ENCODE measurements at regions not wholly inside any gene's neighbourhood (a gene's known extent, or its start where the extent isn't known, plus 50 kb on each side); places are given as distances from the start of the nearest gene placed in this dataset.
A peak's percentile ranks its signal among the peaks of the same experiment; 100 is the strongest.

- H3K4me1 Mint-ChIP-seq (ENCODE audit: low read depth), result no peaks in the 10 kb centered on the region
- H3K9me3 Mint-ChIP-seq (ENCODE audit: low read depth), result peaks cover 19% of the 10 kb centered on the region
- peaks cover 4% of the 10 kb centered on the region for H3K36me3 Mint-ChIP-seq (ENCODE audit: low read depth)
- DNase-seq (ENCODE audit: low spot score), result no peak
- no peaks in the 10 kb centered on the region for H3K27me3 Mint-ChIP-seq (ENCODE audit: low read depth)
- no peak overlapping the region for H3K27ac Mint-ChIP-seq (ENCODE audit: unreplicated experiment)
- TF ChIP-seq, protein P1, sequence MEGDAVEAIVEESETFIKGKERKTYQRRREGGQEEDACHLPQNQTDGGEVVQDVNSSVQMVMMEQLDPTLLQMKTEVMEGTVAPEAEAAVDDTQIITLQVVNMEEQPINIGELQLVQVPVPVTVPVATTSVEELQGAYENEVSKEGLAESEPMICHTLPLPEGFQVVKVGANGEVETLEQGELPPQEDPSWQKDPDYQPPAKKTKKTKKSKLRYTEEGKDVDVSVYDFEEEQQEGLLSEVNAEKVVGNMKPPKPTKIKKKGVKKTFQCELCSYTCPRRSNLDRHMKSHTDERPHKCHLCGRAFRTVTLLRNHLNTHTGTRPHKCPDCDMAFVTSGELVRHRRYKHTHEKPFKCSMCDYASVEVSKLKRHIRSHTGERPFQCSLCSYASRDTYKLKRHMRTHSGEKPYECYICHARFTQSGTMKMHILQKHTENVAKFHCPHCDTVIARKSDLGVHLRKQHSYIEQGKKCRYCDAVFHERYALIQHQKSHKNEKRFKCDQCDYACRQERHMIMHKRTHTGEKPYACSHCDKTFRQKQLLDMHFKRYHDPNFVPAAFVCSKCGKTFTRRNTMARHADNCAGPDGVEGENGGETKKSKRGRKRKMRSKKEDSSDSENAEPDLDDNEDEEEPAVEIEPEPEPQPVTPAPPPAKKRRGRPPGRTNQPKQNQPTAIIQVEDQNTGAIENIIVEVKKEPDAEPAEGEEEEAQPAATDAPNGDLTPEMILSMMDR (IDR thresholded peaks at IDR 0.05), result peak; percentile 70
- H3K4me3 Mint-ChIP-seq (ENCODE audit: unreplicated experiment), result no peak overlapping the region
Measured at GRCh38 chr21:16942703-16943102, 570.1 kb upstream of the CXADR start.

DNA sequence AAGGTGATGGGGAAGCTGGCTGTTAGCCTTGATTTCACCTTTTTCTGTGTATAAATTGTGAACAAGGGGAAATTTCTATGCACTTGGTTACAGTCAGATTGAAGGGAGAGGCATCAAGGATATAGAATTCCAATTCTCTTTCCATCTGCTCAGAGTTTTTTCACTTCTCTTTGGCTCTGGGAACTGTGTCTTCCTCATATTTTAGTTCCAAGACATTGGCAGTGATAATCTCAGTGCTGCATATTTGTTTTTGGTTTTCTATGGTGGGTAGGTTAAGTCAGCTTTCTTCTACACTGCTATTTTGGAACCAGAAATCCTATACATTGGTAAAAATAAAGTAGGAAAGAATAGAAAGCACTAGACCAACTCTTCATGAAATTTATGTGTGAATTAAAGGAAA is 569.6 kb upstream of the CXADR start:
- no peaks in the 10 kb centered on the region for H3K27me3 Mint-ChIP-seq (ENCODE audit: low read depth)
- no peak overlapping the region for H3K4me3 Mint-ChIP-seq (ENCODE audit: unreplicated experiment)
- DNase-seq (ENCODE audit: low spot score), result no peak
- H3K9me3 Mint-ChIP-seq (ENCODE audit: low read depth), result peaks cover 19% of the 10 kb centered on the region
- TF ChIP-seq, protein P1 (IDR thresholded peaks at IDR 0.05), result no peak
- peaks cover 4% of the 10 kb centered on the region for H3K36me3 Mint-ChIP-seq (ENCODE audit: low read depth)
- H3K4me1 Mint-ChIP-seq (ENCODE audit: low read depth), result no peaks in the 10 kb centered on the region
- no peak overlapping the region for H3K27ac Mint-ChIP-seq (ENCODE audit: unreplicated experiment)

DNA sequence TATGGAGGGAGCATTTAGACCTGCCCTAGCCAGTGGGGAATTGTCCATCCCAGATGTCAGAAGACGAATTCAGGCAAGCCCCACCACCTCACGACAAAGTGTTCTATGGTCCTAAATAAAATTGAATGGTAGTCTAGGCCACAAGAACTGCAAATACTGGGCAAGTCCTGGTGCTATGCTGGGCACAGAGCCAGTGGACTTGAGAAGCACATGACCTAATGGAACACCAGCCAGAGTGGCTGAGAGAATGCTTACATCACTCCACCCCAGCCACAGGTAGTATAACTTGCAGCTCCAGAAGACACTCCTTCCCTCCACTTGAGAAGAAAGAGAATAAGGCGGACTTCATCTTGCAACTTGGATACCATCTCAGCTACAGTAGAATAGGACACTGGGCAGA is 567.3 kb upstream of the CXADR start:
- peaks cover 4% of the 10 kb centered on the region for H3K36me3 Mint-ChIP-seq (ENCODE audit: low read depth)
- H3K4me3 Mint-ChIP-seq (ENCODE audit: unreplicated experiment), result no peak overlapping the region
- H3K27me3 Mint-ChIP-seq (ENCODE audit: low read depth), result no peaks in the 10 kb centered on the region
- no peak overlapping the region for H3K27ac Mint-ChIP-seq (ENCODE audit: unreplicated experiment)
- TF ChIP-seq, protein P1 (IDR thresholded peaks at IDR 0.05), result no peak
- no peaks in the 10 kb centered on the region for H3K4me1 Mint-ChIP-seq (ENCODE audit: low read depth)
- H3K9me3 Mint-ChIP-seq (ENCODE audit: low read depth), result peaks cover 16% of the 10 kb centered on the region
- no peak for DNase-seq (ENCODE audit: low spot score)

- no peak overlapping the region for H3K4me3 Mint-ChIP-seq (ENCODE audit: unreplicated experiment)
- TF ChIP-seq, protein P1 (IDR thresholded peaks at IDR 0.05), result no peak
- peaks cover 2% of the 10 kb centered on the region for H3K36me3 Mint-ChIP-seq (ENCODE audit: low read depth)
- H3K27me3 Mint-ChIP-seq (ENCODE audit: low read depth), result no peaks in the 10 kb centered on the region
- H3K27ac Mint-ChIP-seq (ENCODE audit: unreplicated experiment), result no peak overlapping the region
- no peak for DNase-seq (ENCODE audit: low spot score)
- H3K9me3 Mint-ChIP-seq (ENCODE audit: low read depth), result peaks cover 4% of the 10 kb centered on the region
- peaks cover 5% of the 10 kb centered on the region for H3K4me1 Mint-ChIP-seq (ENCODE audit: low read depth)
Measured at GRCh38 chr21:16956824-16957223, 556.0 kb upstream of the CXADR start.

- Mint-ChIP-seq H3K27me3 (ENCODE audit: low read depth) (no peaks in the 10 kb centered on the region), H3K36me3 (ENCODE audit: low read depth) (peaks cover 11% of the 10 kb centered on the region), H3K9me3 (ENCODE audit: low read depth) (peaks cover 20% of the 10 kb centered on the region), H3K27ac (ENCODE audit: unreplicated experiment) (no peak overlapping the region), H3K4me3 (ENCODE audit: unreplicated experiment) (no peak overlapping the region), H3K4me1 (ENCODE audit: low read depth) (peaks cover 24% of the 10 kb centered on the region)
- no peak for DNase-seq (ENCODE audit: low spot score)
- TF ChIP-seq, protein P1 (IDR thresholded peaks at IDR 0.05), result no peak
Measured at GRCh38 chr21:16965424-16965823, 547.4 kb upstream of the CXADR start.

Data from chondrocyte (in vitro differentiated cells).